Astrocyte (in vitro differentiated cells and primary cell): ENCODE measurements at regions not wholly inside any gene's neighbourhood (a gene's known extent, or its start where the extent isn't known, plus 50 kb on each side); places are given as distances from the start of the nearest gene placed in this dataset.
"Not testable (repeated sequence)": the region's sequence is repeated elsewhere in the genome, so short reads cannot be mapped to it uniquely, and the experiment has no call there.

ENCODE experiments used
- EZH2 ChIP-seq: IDR thresholded peaks from 2 replicates; pipeline ENCODE4 v1.6.1; 2012; ENCODE audit warnings: mild to moderate bottlenecking, low read length, inconsistent platforms; ENCODE audit not compliant: insufficient read depth
- TF ChIP-seq, protein P1 (sequence below): IDR thresholded peaks from 2 replicates; pipeline ENCODE4 v1.5.1; 2011; ENCODE audit warnings: low read depth, mild to moderate bottlenecking, inconsistent platforms, low read length, moderate library complexity; ENCODE audit not compliant: insufficient read depth

DNA sequence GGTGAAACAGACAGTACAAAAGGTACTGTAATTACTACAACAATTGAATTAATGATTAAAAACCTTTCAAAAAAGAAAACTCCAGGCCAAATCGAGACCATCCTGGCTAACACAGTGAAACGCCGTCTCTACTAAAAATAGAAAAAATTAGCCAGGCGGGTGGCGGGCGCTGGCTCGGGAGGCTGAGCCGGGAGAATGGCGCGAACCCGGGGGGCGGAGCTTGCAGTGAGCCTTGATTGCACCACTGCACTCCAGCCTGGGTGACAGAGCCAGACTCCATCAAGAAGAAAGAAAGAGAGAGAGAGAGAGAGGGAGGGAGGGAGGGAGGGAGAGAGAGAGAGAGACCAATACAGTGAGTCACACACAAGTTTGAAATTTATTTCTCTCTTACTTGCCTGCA lies 111.0 kb upstream of the NLGN1 start:
- TF ChIP-seq, protein P1, sequence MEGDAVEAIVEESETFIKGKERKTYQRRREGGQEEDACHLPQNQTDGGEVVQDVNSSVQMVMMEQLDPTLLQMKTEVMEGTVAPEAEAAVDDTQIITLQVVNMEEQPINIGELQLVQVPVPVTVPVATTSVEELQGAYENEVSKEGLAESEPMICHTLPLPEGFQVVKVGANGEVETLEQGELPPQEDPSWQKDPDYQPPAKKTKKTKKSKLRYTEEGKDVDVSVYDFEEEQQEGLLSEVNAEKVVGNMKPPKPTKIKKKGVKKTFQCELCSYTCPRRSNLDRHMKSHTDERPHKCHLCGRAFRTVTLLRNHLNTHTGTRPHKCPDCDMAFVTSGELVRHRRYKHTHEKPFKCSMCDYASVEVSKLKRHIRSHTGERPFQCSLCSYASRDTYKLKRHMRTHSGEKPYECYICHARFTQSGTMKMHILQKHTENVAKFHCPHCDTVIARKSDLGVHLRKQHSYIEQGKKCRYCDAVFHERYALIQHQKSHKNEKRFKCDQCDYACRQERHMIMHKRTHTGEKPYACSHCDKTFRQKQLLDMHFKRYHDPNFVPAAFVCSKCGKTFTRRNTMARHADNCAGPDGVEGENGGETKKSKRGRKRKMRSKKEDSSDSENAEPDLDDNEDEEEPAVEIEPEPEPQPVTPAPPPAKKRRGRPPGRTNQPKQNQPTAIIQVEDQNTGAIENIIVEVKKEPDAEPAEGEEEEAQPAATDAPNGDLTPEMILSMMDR: not testable (repeated sequence)
- not testable (repeated sequence) for TF ChIP-seq EZH2
